Activated CD4-positive, alpha-beta T cell treated with anti-CD3 and anti-CD28 coated beads for 1 hour (primary cell): ENCODE measurements at regions not wholly inside any gene's neighbourhood (a gene's known extent, or its start where the extent isn't known, plus 50 kb on each side); places are given as distances from the start of the nearest gene placed in this dataset.

Source experiments
- DNase-seq: peaks from one replicate; pipeline ENCODE4 v3.0.0-alpha.2; 2020

GRCh38 chr9:78607853-78608252, 310.9 kb downstream of the PSAT1 start:
- DNase-seq: no peak

GRCh38 chr9:78609450-78609849, 312.5 kb downstream of the PSAT1 start:
- no peak for DNase-seq

GRCh38 chr9:78612091-78612490, 315.2 kb downstream of the PSAT1 start:
- no peak for DNase-seq

DNA sequence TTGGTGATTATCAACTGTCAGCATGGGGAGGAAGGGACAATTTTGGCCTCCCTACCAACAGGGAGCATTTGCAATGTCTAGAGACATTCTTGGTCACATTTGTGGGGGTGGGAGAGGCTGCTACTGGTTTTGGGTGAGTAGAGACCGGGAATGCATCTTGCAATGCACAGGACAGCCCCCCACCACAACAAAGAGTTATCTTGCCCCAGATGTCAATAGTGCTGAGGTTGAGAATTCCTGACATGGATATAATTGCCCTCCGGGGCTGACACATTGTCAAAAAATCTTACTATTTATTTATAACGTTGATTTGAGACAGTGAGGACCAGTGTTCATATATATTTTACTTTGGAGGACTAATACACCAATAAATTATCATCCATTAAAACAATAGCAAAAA, 316.1 kb downstream of the PSAT1 start:
- no peak for DNase-seq

DNA sequence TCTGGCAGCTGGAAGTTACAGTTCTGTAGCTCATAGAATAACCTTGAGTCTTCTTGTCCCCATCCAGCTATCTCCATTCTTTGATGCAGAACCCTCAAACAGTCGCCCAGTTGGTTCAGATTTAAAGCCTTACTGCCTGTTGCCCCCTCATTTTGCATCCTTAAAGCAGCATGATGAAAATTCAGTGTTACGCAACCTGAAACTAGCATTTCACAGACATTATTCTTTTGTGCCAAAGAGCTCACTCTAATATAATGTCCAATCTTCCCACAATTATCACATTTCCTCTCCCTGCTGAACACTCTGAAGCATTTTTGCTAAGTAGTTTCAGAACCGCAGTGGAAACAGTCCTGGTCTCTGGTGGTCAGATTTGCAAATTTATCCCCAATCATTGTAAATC, 318.0 kb downstream of the PSAT1 start:
- no peak for DNase-seq

GRCh38 chr9:78615372-78615771, 318.4 kb downstream of the PSAT1 start:
- DNase-seq: no peak

DNA sequence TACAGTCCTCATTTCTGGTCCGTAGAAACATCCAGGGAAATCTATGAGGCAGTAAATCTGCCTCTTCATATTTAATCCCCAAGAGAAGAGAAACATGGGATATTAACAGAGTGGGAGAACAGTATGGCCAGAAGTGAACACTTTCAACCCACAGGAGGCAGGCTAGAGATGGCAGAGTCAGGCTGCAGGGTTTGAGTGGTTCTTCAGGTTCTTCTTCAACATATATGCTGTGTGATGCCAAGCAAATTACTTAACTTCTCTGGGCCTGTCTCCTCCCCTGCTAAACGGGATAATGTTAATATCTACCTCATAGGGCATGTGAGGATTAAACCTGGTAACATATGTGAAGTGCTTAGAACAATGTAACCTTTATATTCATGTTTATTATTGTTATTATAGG, 321.8 kb downstream of the PSAT1 start:
- DNase-seq: no peak

GRCh38 chr9:78620303-78620702, 323.4 kb downstream of the PSAT1 start:
- no peak for DNase-seq

- no peak for DNase-seq
These were observed 323.8 kb downstream of the PSAT1 start for GRCh38 chr9:78620764-78621163.

GRCh38 chr9:78622126-78622525, 325.2 kb downstream of the PSAT1 start:
- no peak for DNase-seq

DNA sequence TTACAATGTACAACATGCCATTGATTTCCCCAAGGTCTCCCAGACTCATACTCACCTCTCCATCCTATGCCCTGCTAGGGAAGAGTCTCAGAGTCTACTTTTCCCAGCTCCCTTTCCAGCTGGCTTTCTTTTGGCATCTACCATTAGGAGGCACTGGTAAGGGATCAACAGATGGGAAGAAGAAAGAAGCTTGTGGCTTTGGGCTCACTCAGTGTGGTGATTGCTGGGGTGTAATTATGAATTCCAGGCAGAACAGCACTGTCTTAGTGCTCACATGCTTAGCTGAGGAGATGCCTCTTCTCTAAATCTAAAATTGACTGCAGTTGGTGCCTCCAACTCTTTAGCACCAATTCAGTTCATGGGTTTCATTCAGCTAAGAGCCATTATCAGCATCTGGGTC, 330.0 kb downstream of the PSAT1 start:
- no peak for DNase-seq

GRCh38 chr9:78630966-78631365, 334.0 kb downstream of the PSAT1 start:
- DNase-seq: no peak

GRCh38 chr9:78640728-78641127, 343.8 kb downstream of the PSAT1 start:
- DNase-seq: no peak

GRCh38 chr9:78644359-78644758, 347.4 kb downstream of the PSAT1 start:
- DNase-seq: no peak

DNA sequence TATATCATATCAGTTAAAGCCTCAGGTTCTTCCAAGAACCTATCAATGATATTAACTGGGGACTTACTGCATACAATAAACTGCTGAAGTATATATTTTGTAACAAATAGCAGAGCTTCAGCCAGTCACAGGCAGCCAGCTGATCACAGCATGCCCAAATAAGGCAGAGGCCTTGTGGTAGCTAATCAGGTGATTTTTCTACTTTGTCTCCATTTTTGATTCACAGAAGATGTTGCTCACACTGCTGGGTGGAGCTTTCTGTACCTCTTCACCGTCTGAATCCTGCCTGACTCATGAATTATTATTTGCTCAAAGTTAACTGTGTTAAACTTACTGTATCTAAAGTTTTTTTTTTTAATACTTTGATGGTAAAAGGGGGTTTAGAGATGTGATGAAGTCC, 357.4 kb downstream of the PSAT1 start:
- no peak for DNase-seq

DNA sequence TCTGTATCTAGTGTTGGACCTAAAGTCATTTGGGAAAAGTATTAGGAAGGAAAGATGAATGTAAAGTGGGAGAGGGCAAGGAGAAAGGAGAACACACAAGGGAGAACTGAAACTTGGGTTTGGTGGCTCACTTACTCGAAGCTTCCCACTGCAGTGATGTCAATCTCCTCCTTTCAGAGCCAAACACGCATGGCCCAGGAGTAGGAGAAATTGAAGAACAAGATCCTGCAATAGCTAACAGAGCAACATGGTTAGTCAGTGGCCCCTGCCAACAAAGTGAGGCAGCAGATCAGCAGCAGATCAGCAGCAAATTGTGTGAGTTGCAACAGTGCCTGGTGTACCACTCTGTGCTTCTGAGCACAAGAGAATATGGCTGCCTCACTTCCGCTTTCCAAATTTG, 366.4 kb downstream of the PSAT1 start:
- DNase-seq: no peak

DNA sequence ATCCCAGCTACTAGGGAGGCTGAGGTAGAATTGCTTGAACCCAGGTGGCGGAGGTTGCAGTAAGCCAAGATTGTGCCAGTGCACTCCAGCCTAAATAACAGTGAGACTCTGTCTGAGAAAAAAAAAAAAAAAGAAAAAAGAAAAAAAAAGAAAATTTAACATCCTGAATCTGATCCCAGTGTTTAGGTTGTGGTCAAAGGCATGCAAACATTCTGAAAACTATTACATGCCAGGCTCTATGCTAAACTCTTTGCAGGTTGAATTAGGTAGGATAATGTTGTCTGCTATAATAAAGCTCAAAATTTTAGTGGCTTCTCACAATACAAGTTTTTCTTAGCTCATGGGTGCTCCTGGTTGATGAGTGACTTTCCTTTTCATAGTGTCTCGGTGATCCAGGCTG, 367.4 kb downstream of the PSAT1 start:
- no peak for DNase-seq

DNA sequence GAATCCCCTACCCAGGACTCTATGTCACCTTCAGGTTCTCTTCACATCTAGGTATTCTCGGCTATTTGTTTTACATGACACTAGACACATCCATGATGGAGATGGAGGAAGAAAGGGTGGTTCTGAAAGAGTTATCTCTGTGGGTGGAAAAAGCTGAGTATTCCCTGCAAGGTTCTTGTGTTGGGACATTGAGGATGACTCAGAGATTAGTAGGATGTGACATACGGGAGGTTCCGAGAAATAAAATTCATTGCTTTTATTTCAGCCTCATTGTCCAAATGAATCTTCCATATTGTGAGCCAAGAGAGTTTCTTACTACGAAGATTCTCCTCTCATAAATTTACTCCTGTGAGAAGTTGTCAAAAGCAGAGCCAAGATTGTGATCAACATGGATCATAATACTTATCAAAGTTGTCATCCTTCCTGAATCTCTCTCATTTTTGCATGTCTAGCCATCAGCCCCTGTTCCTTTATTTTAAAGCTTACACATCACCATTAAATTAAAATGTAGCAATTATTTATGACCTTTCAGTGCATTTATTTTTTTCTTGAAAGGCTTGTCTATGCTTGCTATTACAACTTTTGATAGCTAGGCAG, 370.0 kb downstream of the PSAT1 start:
- DNase-seq: no peak

DNA sequence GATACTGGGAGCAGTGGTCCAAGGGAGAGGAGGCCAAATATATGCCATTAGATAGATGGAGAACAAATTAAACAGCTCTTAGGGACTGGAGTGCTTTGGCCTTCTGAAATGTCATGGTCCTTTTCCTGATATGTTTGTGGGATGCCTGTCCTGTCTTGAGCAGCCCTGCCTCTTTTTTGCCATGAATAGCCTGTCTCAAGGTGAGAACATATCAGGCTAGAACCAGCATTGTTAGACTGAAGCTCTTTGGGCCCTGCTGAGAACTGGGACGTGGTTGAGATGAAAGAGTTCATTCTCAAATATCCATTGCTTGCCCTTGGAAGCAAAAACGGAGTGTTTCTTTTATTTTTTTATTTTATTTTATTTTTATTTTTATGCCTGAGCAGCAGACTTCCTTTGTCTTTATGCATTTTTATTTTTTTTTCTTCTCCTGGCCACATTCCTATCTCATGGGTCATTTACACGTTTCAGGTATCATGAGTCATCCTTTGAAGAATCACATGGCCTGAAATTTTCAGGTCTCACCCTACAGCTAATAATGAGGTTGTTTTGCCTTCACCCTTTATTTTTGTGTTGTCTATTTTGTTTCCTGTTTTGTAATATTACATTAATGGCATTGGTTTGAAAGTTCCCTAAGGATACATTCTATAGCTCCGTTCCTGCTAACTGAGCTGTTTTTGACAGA, 371.4 kb downstream of the PSAT1 start:
- no peak for DNase-seq

GRCh38 chr9:78669591-78669990, 372.7 kb downstream of the PSAT1 start:
- no peak for DNase-seq

GRCh38 chr9:78671785-78672184, 374.9 kb downstream of the PSAT1 start:
- DNase-seq: no peak

GRCh38 chr9:78674874-78675273, 377.9 kb downstream of the PSAT1 start:
- DNase-seq: no peak

DNA sequence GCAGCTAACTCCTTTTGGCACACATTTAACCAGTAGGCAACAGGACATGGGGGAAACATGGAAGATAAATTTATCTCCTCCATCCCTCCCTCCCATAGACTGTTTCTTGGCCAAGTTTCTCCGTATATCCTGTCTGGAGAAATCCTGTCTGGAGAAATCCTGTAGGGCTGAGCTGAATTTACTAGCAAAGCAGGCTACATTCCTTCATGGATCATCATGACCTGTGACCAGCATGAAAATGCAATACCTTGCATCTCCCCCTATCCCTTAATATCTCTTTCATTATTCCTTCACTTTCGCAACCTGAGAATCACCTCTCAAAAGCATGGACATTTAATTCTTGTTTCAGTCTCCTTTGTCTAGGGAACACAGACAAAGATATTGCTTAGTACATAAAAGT, 379.1 kb downstream of the PSAT1 start:
- DNase-seq: no peak

DNA sequence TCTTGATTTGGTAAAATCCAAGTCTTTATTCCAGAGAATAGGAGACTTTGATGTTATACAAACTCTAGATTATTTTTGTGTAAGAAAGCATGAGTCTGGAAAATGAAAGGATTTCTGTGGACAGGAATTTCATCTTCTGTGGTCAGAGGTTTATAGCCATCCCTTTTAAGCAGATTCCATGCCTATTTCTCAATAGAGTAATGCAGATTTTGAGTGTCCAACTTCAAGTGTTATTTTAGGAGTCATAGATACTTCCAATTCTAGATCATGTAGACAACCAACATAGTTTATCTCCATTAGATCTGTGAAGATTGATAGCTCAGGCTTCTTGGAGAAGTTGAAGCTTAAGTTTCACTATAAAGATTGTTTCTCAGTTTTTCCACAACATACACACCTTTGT, 379.7 kb downstream of the PSAT1 start:
- DNase-seq: no peak

DNA sequence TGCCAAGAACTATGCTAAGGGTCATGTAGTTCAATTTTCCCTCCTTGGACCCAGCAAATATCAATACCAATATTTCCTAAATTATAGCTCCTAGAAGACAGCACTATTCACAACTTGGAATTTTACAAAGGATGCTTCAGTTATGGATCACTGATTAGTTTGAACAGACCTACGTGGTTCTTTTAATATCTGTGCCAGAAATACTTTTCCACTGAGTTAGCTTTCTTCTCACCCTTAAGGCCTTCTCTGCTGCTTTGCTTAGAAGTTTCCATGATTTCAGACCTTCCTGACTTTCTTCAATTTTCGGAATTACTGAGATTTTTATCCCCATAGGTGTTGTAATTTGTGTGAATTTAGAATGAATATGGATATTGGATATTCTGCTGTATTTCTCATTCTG, 380.4 kb downstream of the PSAT1 start:
- DNase-seq: no peak
